ENCODE measurements at regions not wholly inside any gene's neighbourhood (a gene's known extent, or its start where the extent isn't known, plus 50 kb on each side); places are given as distances from the start of the nearest gene placed in this dataset.

DNA sequence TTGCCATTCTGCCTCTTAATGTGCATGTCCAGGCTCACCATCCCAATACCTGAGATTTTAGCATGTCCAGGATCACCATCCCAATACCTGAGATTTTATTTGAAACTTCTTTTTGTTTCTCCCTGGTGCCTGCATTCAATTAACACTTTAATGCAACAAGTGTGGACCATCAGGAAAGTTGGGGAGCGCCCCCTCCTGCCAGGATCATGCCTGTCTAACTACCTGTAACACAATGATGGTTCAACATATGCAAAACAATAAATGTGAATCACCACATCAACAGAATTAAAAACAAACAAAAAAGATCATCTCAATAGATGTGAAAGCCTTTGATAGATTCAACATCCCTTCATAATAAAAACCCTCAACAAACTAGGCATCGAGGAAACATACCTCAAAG, 1359.5 kb upstream of the DIAPH2 start:
- no peak for DNase-seq (ENCODE audit: extremely low spot score, unreplicated experiment)
- Mint-ChIP-seq H3K36me3 (ENCODE audit: unreplicated experiment) (no peaks in the 10 kb centered on the region), H3K4me3 (ENCODE audit: unreplicated experiment) (no peak overlapping the region), H3K4me1 (ENCODE audit: unreplicated experiment) (no peaks in the 10 kb centered on the region), H3K9me3 (ENCODE audit: unreplicated experiment) (peaks cover 14% of the 10 kb centered on the region), H3K27me3 (ENCODE audit: unreplicated experiment) (no peaks in the 10 kb centered on the region), H3K27ac (ENCODE audit: unreplicated experiment) (no peak overlapping the region)
- TF ChIP-seq, protein P1, sequence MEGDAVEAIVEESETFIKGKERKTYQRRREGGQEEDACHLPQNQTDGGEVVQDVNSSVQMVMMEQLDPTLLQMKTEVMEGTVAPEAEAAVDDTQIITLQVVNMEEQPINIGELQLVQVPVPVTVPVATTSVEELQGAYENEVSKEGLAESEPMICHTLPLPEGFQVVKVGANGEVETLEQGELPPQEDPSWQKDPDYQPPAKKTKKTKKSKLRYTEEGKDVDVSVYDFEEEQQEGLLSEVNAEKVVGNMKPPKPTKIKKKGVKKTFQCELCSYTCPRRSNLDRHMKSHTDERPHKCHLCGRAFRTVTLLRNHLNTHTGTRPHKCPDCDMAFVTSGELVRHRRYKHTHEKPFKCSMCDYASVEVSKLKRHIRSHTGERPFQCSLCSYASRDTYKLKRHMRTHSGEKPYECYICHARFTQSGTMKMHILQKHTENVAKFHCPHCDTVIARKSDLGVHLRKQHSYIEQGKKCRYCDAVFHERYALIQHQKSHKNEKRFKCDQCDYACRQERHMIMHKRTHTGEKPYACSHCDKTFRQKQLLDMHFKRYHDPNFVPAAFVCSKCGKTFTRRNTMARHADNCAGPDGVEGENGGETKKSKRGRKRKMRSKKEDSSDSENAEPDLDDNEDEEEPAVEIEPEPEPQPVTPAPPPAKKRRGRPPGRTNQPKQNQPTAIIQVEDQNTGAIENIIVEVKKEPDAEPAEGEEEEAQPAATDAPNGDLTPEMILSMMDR (IDR thresholded peaks at IDR 0.05): no peak

DNA sequence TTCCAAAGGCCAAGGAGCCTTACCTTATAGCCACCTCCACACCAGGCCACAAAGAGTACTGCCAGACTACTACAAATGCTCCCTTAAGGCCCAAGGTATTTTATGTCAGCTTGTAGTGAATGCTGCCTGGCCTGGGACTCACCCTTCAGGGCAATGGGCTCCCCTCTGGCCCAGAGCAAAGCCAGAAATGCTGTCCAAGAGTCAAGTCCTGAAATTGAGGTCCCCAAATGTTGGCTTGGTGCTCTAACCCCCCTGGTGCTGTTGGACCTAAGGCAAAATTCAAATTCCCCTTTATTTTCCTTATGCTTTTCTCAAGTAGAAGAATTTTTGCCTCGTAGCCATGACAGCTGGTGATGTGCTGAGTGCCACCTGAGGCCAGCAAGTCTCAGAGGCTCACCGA, 1354.3 kb upstream of the DIAPH2 start:
- no peak overlapping the region for H3K27ac Mint-ChIP-seq (ENCODE audit: unreplicated experiment)
- H3K9me3 Mint-ChIP-seq (ENCODE audit: unreplicated experiment): peaks cover 18% of the 10 kb centered on the region
- no peaks in the 10 kb centered on the region for H3K36me3 Mint-ChIP-seq (ENCODE audit: unreplicated experiment)
- H3K4me1 Mint-ChIP-seq (ENCODE audit: unreplicated experiment): no peaks in the 10 kb centered on the region
- no peak overlapping the region for H3K4me3 Mint-ChIP-seq (ENCODE audit: unreplicated experiment)
- TF ChIP-seq, protein P1 (IDR thresholded peaks at IDR 0.05): no peak
- DNase-seq (ENCODE audit: extremely low spot score, unreplicated experiment): no peak
- no peaks in the 10 kb centered on the region for H3K27me3 Mint-ChIP-seq (ENCODE audit: unreplicated experiment)

DNA sequence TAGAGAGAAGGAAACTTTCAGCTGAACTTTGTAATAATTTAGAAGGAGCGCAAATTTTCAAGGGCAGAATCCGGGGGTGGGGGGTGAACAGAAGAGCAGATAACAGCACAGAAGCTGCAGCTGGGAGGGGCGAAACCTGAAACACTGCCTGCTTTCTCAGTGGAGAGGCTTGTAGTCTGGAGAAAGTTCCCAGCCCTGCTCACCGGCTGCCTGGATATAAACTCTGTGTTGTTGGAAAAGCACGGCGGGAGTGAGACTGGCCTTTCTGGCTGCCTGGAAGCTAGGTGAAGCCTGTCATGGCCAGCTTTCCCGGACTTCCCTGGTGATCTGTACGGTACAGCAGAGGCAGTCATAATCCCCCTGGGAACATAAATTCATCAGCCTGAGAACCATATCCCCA, 1352.1 kb upstream of the DIAPH2 start:
- Mint-ChIP-seq H3K4me3 (ENCODE audit: unreplicated experiment) (no peak overlapping the region), H3K27ac (ENCODE audit: unreplicated experiment) (no peak overlapping the region)

DNA sequence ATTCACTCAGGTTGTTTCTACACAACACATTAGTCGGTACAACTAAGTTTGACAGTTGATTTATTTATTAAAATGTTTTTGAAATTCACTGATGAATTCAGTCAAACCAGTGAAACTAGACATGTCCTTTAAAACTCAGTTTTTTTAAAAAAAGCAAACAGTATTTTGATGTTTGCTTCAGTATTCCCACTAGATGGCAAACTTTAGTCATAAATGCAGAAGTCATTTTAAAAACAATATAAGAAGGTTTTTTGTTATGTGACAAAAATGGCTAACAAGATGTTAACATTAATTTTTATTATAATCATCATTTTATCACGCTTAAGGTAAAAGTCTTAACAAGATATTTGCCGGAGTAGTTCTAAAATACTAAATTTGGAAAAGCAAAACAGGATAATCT, 1337.8 kb upstream of the DIAPH2 start:
- Mint-ChIP-seq H3K4me3 (ENCODE audit: unreplicated experiment) (no peak overlapping the region), H3K4me1 (ENCODE audit: unreplicated experiment) (no peaks in the 10 kb centered on the region), H3K27me3 (ENCODE audit: unreplicated experiment) (no peaks in the 10 kb centered on the region), H3K36me3 (ENCODE audit: unreplicated experiment) (no peaks in the 10 kb centered on the region), H3K27ac (ENCODE audit: unreplicated experiment) (no peak overlapping the region), H3K9me3 (ENCODE audit: unreplicated experiment) (no peaks in the 10 kb centered on the region)
- DNase-seq (ENCODE audit: extremely low spot score, unreplicated experiment): no peak
- TF ChIP-seq, protein P1 (IDR thresholded peaks at IDR 0.05): peak; percentile 35

More for the DNA sequence above, 1352.1 kb upstream of the DIAPH2 start:
- H3K9me3 Mint-ChIP-seq (ENCODE audit: unreplicated experiment): peaks cover 6% of the 10 kb centered on the region
- TF ChIP-seq, protein P1 (IDR thresholded peaks at IDR 0.05): no peak
- H3K36me3 Mint-ChIP-seq (ENCODE audit: unreplicated experiment): no peaks in the 10 kb centered on the region
- no peaks in the 10 kb centered on the region for H3K4me1 Mint-ChIP-seq (ENCODE audit: unreplicated experiment)
- H3K27me3 Mint-ChIP-seq (ENCODE audit: unreplicated experiment): no peaks in the 10 kb centered on the region
- DNase-seq (ENCODE audit: extremely low spot score, unreplicated experiment): no peak

DNA sequence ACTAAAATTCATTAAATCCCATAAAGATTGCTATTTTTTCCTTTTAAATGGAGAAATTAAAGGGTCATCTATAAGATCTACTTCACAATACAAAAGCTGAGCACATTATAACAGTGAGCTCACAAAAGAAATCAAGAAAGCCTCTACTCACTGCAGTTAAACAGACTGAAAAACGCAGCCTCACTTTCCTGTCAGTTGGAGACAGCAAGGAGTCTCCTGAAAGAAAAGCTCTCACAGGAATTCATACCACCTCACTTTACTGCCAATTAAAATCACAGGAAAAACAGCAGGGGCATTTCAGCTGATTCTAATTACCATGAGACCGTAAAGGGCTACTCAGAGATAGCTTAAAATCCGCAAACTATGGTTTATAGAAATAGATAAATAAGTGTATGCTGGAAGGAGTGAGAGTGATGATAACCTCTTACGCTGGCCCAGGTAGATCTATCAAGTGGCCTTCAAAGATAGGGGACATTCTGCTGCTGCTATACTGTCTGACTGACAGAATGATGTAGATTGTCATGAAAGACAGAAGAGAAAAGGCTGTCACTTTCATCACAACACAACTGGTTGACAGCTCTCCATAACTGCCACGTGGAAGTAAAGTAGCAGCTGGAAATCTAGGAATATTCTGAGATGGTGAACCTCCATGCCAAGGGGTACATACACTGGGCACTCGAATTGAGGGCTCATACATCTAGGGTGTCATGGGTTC, 1333.7 kb upstream of the DIAPH2 start:
- H3K27me3 Mint-ChIP-seq (ENCODE audit: unreplicated experiment): no peaks in the 10 kb centered on the region
- no peak for DNase-seq (ENCODE audit: extremely low spot score, unreplicated experiment)
- H3K27ac Mint-ChIP-seq (ENCODE audit: unreplicated experiment): no peak overlapping the region
- peaks cover 3% of the 10 kb centered on the region for H3K9me3 Mint-ChIP-seq (ENCODE audit: unreplicated experiment)
- H3K4me3 Mint-ChIP-seq (ENCODE audit: unreplicated experiment): no peak overlapping the region
- H3K4me1 Mint-ChIP-seq (ENCODE audit: unreplicated experiment): no peaks in the 10 kb centered on the region
- no peaks in the 10 kb centered on the region for H3K36me3 Mint-ChIP-seq (ENCODE audit: unreplicated experiment)
- TF ChIP-seq, protein P1 (IDR thresholded peaks at IDR 0.05): no peak
